Kidney (tissue), 13 donors: ENCODE measurements at regions not wholly inside any gene's neighbourhood (a gene's known extent, or its start where the extent isn't known, plus 50 kb on each side); places are given as distances from the start of the nearest gene placed in this dataset.

Source experiments
- DNase-seq, 5 donors: peaks; one replicate each; pipeline ENCODE4 v3.0.0-alpha.2; 2013 to 2020
- FAIRE-seq: peaks from 2 replicates; lab custom pipeline; 2012; peaks lifted over from hg19 to GRCh38; lab: Jason Lieb, UNC
- H3K27ac ChIP-seq, 2 donors: one replicate each; pipeline ENCODE4 v1.7.0; 2013; ENCODE audit warnings: low read depth in 2 of 2, low read length in 2 of 2, inconsistent platforms in 1 of 2
- H3K27me3 ChIP-seq: one replicate; pipeline ENCODE4 v1.7.1; 2013; ENCODE audit warnings: low read length, inconsistent platforms; ENCODE audit not compliant: control insufficient read depth, insufficient read depth
- H3K36me3 ChIP-seq, 3 donors: one replicate each; pipeline versions ENCODE4 v1.7.0 to v1.7.1; 2013; ENCODE audit warnings: low read length in 3 of 3, control low read depth in 1 of 3, inconsistent platforms in 1 of 3; ENCODE audit not compliant: insufficient read depth in 3 of 3, control insufficient read depth in 2 of 3
- H3K4me1 ChIP-seq, 3 donors: one replicate each; pipeline versions ENCODE4 v1.7.0 to v1.7.1; 2013; ENCODE audit warnings: low read length in 3 of 3, inconsistent platforms in 1 of 3, low read depth in 1 of 3; ENCODE audit not compliant: control insufficient read depth in 2 of 3, insufficient read depth in 2 of 3
- H3K4me3 ChIP-seq, 3 donors: one replicate each; pipeline versions ENCODE4 v1.7.0 to v1.8.1; 2013; ENCODE audit warnings: low read length in 3 of 3, control low read depth in 1 of 3, inconsistent platforms in 1 of 3
- H3K9ac ChIP-seq, 3 donors: one replicate each; pipeline versions ENCODE4 v1.7.0 to v1.7.1; 2013; ENCODE audit warnings: low read length in 3 of 3, control low read depth in 1 of 3, inconsistent platforms in 1 of 3
- H3K9me3 ChIP-seq, 3 donors: one replicate each; pipeline versions ENCODE4 v1.7.0 to v1.7.1; 2013; ENCODE audit warnings: low read length in 3 of 3, control low read depth in 1 of 3, inconsistent platforms in 1 of 3; ENCODE audit not compliant: control insufficient read depth in 2 of 3, insufficient read depth in 1 of 3
- intact Hi-C: fragments of 100-400 bp; cut with DNase I; formaldehyde crosslinking; loops from one replicate; pipeline ENCODE4 v1.11.1; 2022
- TF ChIP-seq, protein P1 (sequence below): IDR thresholded peaks from 3 replicates; pipeline ENCODE4 v1.5.1; 2012; ENCODE audit warnings: mild to moderate bottlenecking, moderate library complexity, borderline replicate concordance; ENCODE audit not compliant: insufficient read depth; ENCODE audit errors: extremely low read depth
- donor health status: control.
- donor health status: control.
- donor health status: control.
- donor health status: control.
- donor health status: control.
- donor health status: DM: yes; HTN: yes; CAD: no.
- donor health status: Normal renal cell carcinoma (clear cell type).

- Histone ChIP-seq H3K4me1 (no peaks in the 10 kb centered on the region), H3K9ac (no peak overlapping the region), H3K9me3 (no peaks in the 10 kb centered on the region), H3K27ac (no peak overlapping the region), H3K27me3 (no peaks in the 10 kb centered on the region), H3K36me3 (no peaks in the 10 kb centered on the region), H3K4me3 (no peak overlapping the region)
- FAIRE-seq (no peak), DNase-seq (no peak)
- TF ChIP-seq, protein P1, sequence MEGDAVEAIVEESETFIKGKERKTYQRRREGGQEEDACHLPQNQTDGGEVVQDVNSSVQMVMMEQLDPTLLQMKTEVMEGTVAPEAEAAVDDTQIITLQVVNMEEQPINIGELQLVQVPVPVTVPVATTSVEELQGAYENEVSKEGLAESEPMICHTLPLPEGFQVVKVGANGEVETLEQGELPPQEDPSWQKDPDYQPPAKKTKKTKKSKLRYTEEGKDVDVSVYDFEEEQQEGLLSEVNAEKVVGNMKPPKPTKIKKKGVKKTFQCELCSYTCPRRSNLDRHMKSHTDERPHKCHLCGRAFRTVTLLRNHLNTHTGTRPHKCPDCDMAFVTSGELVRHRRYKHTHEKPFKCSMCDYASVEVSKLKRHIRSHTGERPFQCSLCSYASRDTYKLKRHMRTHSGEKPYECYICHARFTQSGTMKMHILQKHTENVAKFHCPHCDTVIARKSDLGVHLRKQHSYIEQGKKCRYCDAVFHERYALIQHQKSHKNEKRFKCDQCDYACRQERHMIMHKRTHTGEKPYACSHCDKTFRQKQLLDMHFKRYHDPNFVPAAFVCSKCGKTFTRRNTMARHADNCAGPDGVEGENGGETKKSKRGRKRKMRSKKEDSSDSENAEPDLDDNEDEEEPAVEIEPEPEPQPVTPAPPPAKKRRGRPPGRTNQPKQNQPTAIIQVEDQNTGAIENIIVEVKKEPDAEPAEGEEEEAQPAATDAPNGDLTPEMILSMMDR, result no peak
- intact Hi-C loops, result no loop called here
These were observed 316.7 kb upstream of the RORA start for GRCh38 chr15:61545763-61546162.

DNA sequence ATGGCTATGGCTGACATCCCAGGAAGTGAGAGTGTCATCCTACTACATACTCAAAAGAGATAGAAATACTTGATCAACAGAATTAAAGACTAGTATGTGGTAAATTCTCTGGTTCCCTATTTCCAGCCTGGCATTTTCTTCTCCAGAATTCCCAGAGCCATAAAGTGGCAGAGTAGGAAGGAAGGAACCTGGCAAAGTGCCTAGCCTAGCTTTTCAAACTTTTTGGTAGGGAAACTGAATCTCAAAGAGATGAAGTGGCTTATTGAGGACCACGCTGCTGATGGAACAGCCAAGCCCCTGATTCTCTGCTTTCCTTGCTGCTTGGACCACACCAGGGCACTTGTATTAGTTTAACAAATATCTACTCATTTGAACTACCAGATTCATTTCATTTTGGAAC is 312.4 kb upstream of the RORA start:
- FAIRE-seq (no peak), DNase-seq (no peak)
- H3K9me3 ChIP-seq, result no peaks in the 10 kb centered on the region
- H3K4me3 ChIP-seq, result no peak overlapping the region
- no peak overlapping the region for H3K9ac ChIP-seq
- intact Hi-C loops, result no loop called here
- no peak overlapping the region for H3K27ac ChIP-seq
- TF ChIP-seq, protein P1, result no peak
- H3K4me1 ChIP-seq, result no peaks in the 10 kb centered on the region
- no peaks in the 10 kb centered on the region for H3K27me3 ChIP-seq
- H3K36me3 ChIP-seq, result no peaks in the 10 kb centered on the region

DNA sequence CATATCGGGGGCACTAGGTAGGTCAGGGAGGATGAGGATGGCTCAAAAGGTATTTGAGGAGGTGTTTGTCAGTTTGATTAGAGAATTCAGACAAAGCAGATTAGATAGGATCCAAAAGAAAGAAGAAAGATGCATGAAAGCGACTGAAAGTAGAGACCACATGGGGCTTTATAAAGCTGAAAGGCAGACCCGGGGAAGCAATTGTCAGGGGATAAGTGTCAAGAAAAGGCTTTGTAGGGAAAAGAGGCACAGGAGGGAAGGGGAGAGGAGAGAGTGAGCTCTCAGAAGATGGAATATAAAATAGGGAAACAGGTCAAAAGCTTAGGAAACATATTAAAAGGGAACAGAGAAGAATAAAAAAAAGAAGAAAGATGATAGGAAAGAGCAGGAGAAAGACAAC is 308.2 kb upstream of the RORA start:
- intact Hi-C loops, result no loop called here
- no peak for DNase-seq
- Histone ChIP-seq H3K4me1 (no peaks in the 10 kb centered on the region), H3K27me3 (no peaks in the 10 kb centered on the region), H3K27ac (no peak overlapping the region), H3K9me3 (no peaks in the 10 kb centered on the region), H3K36me3 (no peaks in the 10 kb centered on the region), H3K9ac (no peak overlapping the region), H3K4me3 (no peak overlapping the region)
- FAIRE-seq, result no peak
- TF ChIP-seq, protein P1, result no peak

DNA sequence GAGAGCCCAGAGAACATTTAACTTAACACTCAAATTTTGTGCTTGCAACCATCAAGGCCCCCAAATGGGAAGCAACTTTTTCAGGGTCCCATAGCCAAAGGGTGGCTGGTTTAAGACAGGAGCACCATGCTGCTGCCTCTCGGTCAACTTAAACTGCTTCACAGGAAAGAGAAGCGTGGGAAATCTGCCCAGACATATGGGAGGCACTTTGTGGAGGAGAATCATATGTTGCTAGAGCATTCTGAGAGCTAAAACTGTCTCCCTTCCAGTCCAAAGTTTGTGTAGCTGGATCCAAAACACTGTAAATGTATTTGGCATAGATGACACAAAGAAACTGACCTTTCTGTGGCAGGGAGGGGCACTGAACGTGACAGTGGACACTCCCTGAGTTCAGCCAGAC is 305.9 kb upstream of the RORA start:
- TF ChIP-seq, protein P1, result no peak
- FAIRE-seq (no peak), DNase-seq (peak in 1 of 5 donors; percentile 39)
- H3K27me3 ChIP-seq, result no peaks in the 10 kb centered on the region
- no peak overlapping the region for H3K9ac ChIP-seq
- H3K4me3 ChIP-seq, result no peak overlapping the region
- H3K9me3 ChIP-seq, result no peaks in the 10 kb centered on the region
- no peaks in the 10 kb centered on the region for H3K4me1 ChIP-seq
- intact Hi-C loops, result no loop called here
- no peak overlapping the region for H3K27ac ChIP-seq
- no peaks in the 10 kb centered on the region for H3K36me3 ChIP-seq
